ENCODE measurements at regions not wholly inside any gene's neighbourhood (a gene's known extent, or its start where the extent isn't known, plus 50 kb on each side); places are given as distances from the start of the nearest gene placed in this dataset.

- in situ Hi-C loops (cut with MboI; ENCODE audit: low pct_ligation_motif_present in 1 of 4, low pct_unique_long_range_greater_than_20kb in 1 of 4, low sequenced_read_pairs in 3 of 4) (no loop called here), intact Hi-C loops (cut with DNase I; ENCODE audit: low total_unique reads) (no loop called here)
- Histone ChIP-seq H3K9me3 (no peaks in the 10 kb centered on the region), H3K27ac (no peak overlapping the region), H3K27me3 (no peaks in the 10 kb centered on the region), H3K36me3 (no peaks in the 10 kb centered on the region), H3K4me3 (no peak overlapping the region), H3K4me1 (no peaks in the 10 kb centered on the region)
- DNase-seq, result no peak
- TF ChIP-seq POLR2A (IDR thresholded peaks at IDR 0.05), result no peak
- no peak for TF ChIP-seq CTCF (IDR thresholded peaks at IDR 0.05)
- TF ChIP-seq EP300 (IDR thresholded peaks at IDR 0.05; ENCODE audit: low read depth), result no peak
- no peak for TF ChIP-seq POLR2AphosphoS5 (IDR thresholded peaks at IDR 0.05)
- 38 to 72% methylated on average over 1 to 2 of the region's 2 CpGs for WGBS, 2 donors (ENCODE audit: low coverage in 1 of 2)
Observed at GRCh38 chr5:153209687-153210086, 280.8 kb upstream of the GRIA1 start.

- 35% methylated on average over 4 of the region's 4 CpGs; no CpG with 5 or more reads in 1 of the 2 donors for WGBS, 2 donors (ENCODE audit: low coverage in 1 of 2)
- intact Hi-C loops (cut with DNase I; ENCODE audit: low total_unique reads), result no loop called here
- TF ChIP-seq POLR2A (IDR thresholded peaks at IDR 0.05), result no peak
- no peak for TF ChIP-seq CTCF (IDR thresholded peaks at IDR 0.05)
- TF ChIP-seq POLR2AphosphoS5 (IDR thresholded peaks at IDR 0.05), result no peak
- DNase-seq, result no peak
- Histone ChIP-seq H3K27ac (no peak overlapping the region), H3K27me3 (no peaks in the 10 kb centered on the region), H3K4me3 (no peak overlapping the region), H3K4me1 (no peaks in the 10 kb centered on the region), H3K9me3 (no peaks in the 10 kb centered on the region), H3K36me3 (no peaks in the 10 kb centered on the region)
- in situ Hi-C loops (cut with MboI; ENCODE audit: low pct_ligation_motif_present in 1 of 4, low pct_unique_long_range_greater_than_20kb in 1 of 4, low sequenced_read_pairs in 3 of 4), result no loop called here
Observed at GRCh38 chr5:153211076-153211475, 279.4 kb upstream of the GRIA1 start.

- Histone ChIP-seq H3K36me3 (no peaks in the 10 kb centered on the region), H3K27ac (no peak overlapping the region), H3K4me1 (no peaks in the 10 kb centered on the region), H3K27me3 (no peaks in the 10 kb centered on the region), H3K4me3 (no peak overlapping the region), H3K9me3 (no peaks in the 10 kb centered on the region)
- 85 to 90% methylated on average over 3 of the region's 3 CpGs for WGBS, 2 donors (ENCODE audit: low coverage in 1 of 2)
- intact Hi-C loops (cut with DNase I; ENCODE audit: low total_unique reads) (no loop called here), in situ Hi-C loops (cut with MboI; ENCODE audit: low pct_ligation_motif_present in 1 of 4, low pct_unique_long_range_greater_than_20kb in 1 of 4, low sequenced_read_pairs in 3 of 4) (no loop called here)
- no peak for DNase-seq
- TF ChIP-seq POLR2AphosphoS5 (IDR thresholded peaks at IDR 0.05) (no peak), POLR2A (IDR thresholded peaks at IDR 0.05) (no peak), EP300 (IDR thresholded peaks at IDR 0.05; ENCODE audit: low read depth) (no peak), CTCF (IDR thresholded peaks at IDR 0.05) (no peak)
Observed at GRCh38 chr5:153212471-153212870, 278.0 kb upstream of the GRIA1 start.

- in situ Hi-C loops (cut with MboI; ENCODE audit: low pct_ligation_motif_present in 1 of 4, low pct_unique_long_range_greater_than_20kb in 1 of 4, low sequenced_read_pairs in 3 of 4) (no loop called here), intact Hi-C loops (cut with DNase I; ENCODE audit: low total_unique reads) (no loop called here)
- Histone ChIP-seq H3K27ac (no peak overlapping the region), H3K4me1 (no peaks in the 10 kb centered on the region), H3K4me3 (no peak overlapping the region), H3K9me3 (no peaks in the 10 kb centered on the region), H3K36me3 (no peaks in the 10 kb centered on the region), H3K27me3 (no peaks in the 10 kb centered on the region)
- TF ChIP-seq POLR2A (IDR thresholded peaks at IDR 0.05) (no peak), CTCF (IDR thresholded peaks at IDR 0.05) (no peak), POLR2AphosphoS5 (IDR thresholded peaks at IDR 0.05) (no peak), EP300 (IDR thresholded peaks at IDR 0.05; ENCODE audit: low read depth) (no peak)
- DNase-seq, result no peak
Observed at GRCh38 chr5:153222936-153223335, 267.5 kb upstream of the GRIA1 start.
